ENCODE measurements at regions not wholly inside any gene's neighbourhood (a gene's known extent, or its start where the extent isn't known, plus 50 kb on each side); places are given as distances from the start of the nearest gene placed in this dataset.

DNA sequence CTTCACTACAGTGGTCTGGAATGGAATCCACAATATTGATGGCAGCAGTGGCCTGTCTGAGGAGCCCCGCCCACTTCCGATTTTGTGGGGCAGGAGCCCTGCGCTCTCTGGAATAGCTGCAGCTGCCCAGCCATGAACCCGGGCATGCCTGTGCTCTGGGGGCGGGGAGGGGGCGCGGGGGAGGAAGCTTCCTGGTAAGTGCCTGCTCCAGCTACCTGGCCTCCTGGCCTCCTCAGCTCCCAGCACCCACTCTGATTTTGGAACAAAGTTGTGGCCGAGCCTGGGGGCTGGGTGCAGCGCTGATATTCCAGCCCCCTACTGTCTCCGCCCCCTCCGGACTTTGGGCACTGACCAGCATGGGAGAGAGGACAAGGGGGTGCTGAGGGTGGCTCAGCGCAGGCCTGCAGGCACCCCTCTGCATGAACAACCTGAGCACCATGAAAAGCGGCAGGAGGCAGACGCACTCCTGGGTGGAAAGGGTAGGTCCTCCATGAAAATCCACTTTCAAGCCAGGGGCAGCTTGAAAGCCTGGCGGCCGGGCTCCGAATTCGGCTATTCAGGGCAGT is 972.7 kb upstream of the AGA start:
- TF ChIP-seq, protein P1, sequence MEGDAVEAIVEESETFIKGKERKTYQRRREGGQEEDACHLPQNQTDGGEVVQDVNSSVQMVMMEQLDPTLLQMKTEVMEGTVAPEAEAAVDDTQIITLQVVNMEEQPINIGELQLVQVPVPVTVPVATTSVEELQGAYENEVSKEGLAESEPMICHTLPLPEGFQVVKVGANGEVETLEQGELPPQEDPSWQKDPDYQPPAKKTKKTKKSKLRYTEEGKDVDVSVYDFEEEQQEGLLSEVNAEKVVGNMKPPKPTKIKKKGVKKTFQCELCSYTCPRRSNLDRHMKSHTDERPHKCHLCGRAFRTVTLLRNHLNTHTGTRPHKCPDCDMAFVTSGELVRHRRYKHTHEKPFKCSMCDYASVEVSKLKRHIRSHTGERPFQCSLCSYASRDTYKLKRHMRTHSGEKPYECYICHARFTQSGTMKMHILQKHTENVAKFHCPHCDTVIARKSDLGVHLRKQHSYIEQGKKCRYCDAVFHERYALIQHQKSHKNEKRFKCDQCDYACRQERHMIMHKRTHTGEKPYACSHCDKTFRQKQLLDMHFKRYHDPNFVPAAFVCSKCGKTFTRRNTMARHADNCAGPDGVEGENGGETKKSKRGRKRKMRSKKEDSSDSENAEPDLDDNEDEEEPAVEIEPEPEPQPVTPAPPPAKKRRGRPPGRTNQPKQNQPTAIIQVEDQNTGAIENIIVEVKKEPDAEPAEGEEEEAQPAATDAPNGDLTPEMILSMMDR (IDR thresholded peaks at IDR 0.05; ENCODE audit: insufficient read depth, low read length) = no peak
- no peak for TF ChIP-seq GABPA (IDR thresholded peaks at IDR 0.05; ENCODE audit: low read depth)

Measured in HL-60 (cell line).